HG03196 (cell line): ENCODE measurements at regions not wholly inside any gene's neighbourhood (a gene's known extent, or its start where the extent isn't known, plus 50 kb on each side); places are given as distances from the start of the nearest gene placed in this dataset.
"Not testable (repeated sequence)": the region's sequence is repeated elsewhere in the genome, so short reads cannot be mapped to it uniquely, and the experiment has no call there.

Source experiments
- ATAC-seq: cut with Tn5 transposase; IDR thresholded peaks from one replicate; pipeline ENCODE4 v1.9.1; 2021; ENCODE audit not compliant: unreplicated experiment

GRCh38 chr17:70369391-70369790 is 200.1 kb downstream of the KCNJ2 start:
- no peak for ATAC-seq

GRCh38 chr17:70370816-70371215 is 201.5 kb downstream of the KCNJ2 start:
- no peak for ATAC-seq

- no peak for ATAC-seq
Measured at GRCh38 chr17:70373369-70373768, 204.0 kb downstream of the KCNJ2 start.

- no peak for ATAC-seq
Measured at GRCh38 chr17:70374496-70374895, 205.2 kb downstream of the KCNJ2 start.

- no peak for ATAC-seq
Measured at GRCh38 chr17:70375406-70375805, 206.1 kb downstream of the KCNJ2 start.

GRCh38 chr17:70375813-70376770 is 206.8 kb downstream of the KCNJ2 start:
- no peak for ATAC-seq

- ATAC-seq = no peak
Measured at GRCh38 chr17:70377654-70378053, 208.3 kb downstream of the KCNJ2 start.

- no peak for ATAC-seq
Measured at GRCh38 chr17:70378076-70378475, 208.7 kb downstream of the KCNJ2 start.

- ATAC-seq = no peak
Measured at GRCh38 chr17:70379945-70380344, 210.6 kb downstream of the KCNJ2 start.

- not testable (repeated sequence) for ATAC-seq
Measured at GRCh38 chr17:70381916-70382315, 212.6 kb downstream of the KCNJ2 start.

GRCh38 chr17:70388326-70388725 is 219.0 kb downstream of the KCNJ2 start:
- no peak for ATAC-seq

GRCh38 chr17:70389232-70389757 is 220.0 kb downstream of the KCNJ2 start:
- not testable (repeated sequence) for ATAC-seq

GRCh38 chr17:70390049-70390448 is 220.7 kb downstream of the KCNJ2 start:
- ATAC-seq = no peak

- ATAC-seq = no peak
Measured at GRCh38 chr17:70394473-70395232, 225.3 kb downstream of the KCNJ2 start.

- ATAC-seq = peak; percentile 61
Measured at GRCh38 chr17:70405492-70406220, 236.3 kb downstream of the KCNJ2 start.

- no peak for ATAC-seq
Measured at GRCh38 chr17:70407506-70407905, 238.2 kb downstream of the KCNJ2 start.

- ATAC-seq = no peak
Measured at GRCh38 chr17:70408768-70409167, 239.4 kb downstream of the KCNJ2 start.

- ATAC-seq = no peak
Measured at GRCh38 chr17:70414300-70414699, 245.0 kb downstream of the KCNJ2 start.

- ATAC-seq = no peak
Measured at GRCh38 chr17:70420861-70421445, 251.6 kb downstream of the KCNJ2 start.

- ATAC-seq = no peak
Measured at GRCh38 chr17:70422862-70423261, 253.5 kb downstream of the KCNJ2 start.

- ATAC-seq = no peak
Measured at GRCh38 chr17:70423562-70423961, 254.2 kb downstream of the KCNJ2 start.
